Activated naive CD8-positive, alpha-beta T cell treated with anti-CD3 and anti-CD28 coated beads, Interleukin-2, amount 50 U/mL, for 24 hours (primary cell): ENCODE measurements at regions not wholly inside any gene's neighbourhood (a gene's known extent, or its start where the extent isn't known, plus 50 kb on each side); places are given as distances from the start of the nearest gene placed in this dataset.
A peak's percentile ranks its signal among the peaks of the same experiment; 100 is the strongest.
"Not testable (repeated sequence)": the region's sequence is repeated elsewhere in the genome, so short reads cannot be mapped to it uniquely, and the experiment has no call there.

Source experiments
- ATAC-seq: fragments of 150-1000 bp; cut with Tn5 transposase; one replicate; pipeline ENCODE4 v1.10.0; 2021
- DNase-seq: peaks from one replicate; pipeline ENCODE4 v3.0.0; 2021
- H3K27ac Mint-ChIP-seq: one replicate; pipeline ENCODE4 v1.8.0; 2021; ENCODE audit warnings: mild to moderate bottlenecking, mixed read lengths
- H3K27me3 Mint-ChIP-seq: one replicate; pipeline ENCODE4 v1.8.0; 2021; ENCODE audit warnings: mixed read lengths
- H3K36me3 Mint-ChIP-seq: one replicate; pipeline ENCODE4 v1.8.0; 2021; ENCODE audit warnings: low read depth, mixed read lengths
- H3K4me1 Mint-ChIP-seq: one replicate; pipeline ENCODE4 v1.8.0; 2021; ENCODE audit warnings: mixed read lengths
- H3K4me3 Mint-ChIP-seq: one replicate; pipeline ENCODE4 v1.8.0; 2021; ENCODE audit warnings: mild to moderate bottlenecking, moderate library complexity, mixed read lengths
- H3K9me3 Mint-ChIP-seq: one replicate; pipeline ENCODE4 v1.8.0; 2021; ENCODE audit warnings: mixed read lengths

DNA sequence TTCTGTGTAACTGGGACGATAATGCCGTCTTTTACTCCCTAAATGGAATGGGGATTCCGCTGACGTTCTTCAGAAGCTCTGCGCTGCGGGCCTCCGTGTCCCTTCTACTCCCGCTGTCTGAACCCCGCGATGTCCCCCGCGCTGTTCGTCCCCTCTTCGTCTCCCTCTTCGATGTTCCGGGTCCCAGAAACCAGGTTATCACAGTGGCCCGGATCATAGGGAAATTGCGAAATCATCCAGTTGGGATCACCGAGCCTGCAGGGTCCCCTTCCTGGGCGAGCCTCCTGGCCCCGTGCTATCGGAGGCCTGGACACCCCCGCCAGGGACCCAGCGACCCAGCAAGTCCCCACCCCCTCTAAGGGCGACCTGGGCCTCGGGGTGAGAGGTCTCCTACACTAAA is 154.2 kb downstream of the PPIAL4G start:
- peaks cover 6% of the 10 kb centered on the region for H3K9me3 Mint-ChIP-seq
- no peak overlapping the region for H3K27ac Mint-ChIP-seq
- H3K27me3 Mint-ChIP-seq = peaks cover 25% of the 10 kb centered on the region
- H3K4me1 Mint-ChIP-seq = peaks cover 8% of the 10 kb centered on the region
- ATAC-seq (no peak), DNase-seq (no peak)
- H3K4me3 Mint-ChIP-seq = no peak overlapping the region
- no peaks in the 10 kb centered on the region for H3K36me3 Mint-ChIP-seq

DNA sequence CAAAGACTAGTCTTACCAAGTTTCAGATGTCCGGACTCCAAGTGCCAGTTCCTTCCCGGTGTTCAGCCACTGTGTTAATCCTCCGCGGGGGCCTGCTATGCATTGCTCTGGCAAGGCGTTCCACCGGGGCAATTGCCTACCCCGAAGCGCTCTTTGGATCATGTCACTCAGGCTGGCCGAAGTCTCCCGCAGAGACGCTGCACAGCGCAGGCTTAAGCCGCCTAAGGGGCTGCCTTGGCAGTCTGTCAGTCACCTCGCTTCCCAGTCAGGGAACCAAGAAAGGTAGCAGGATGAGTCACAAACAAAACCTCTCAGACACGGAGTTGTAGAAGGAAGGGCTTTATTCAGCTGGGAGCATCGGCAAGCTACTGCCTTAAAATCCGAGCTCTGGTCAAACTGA is 158.1 kb downstream of the PPIAL4G start:
- peaks cover 26% of the 10 kb centered on the region for H3K27me3 Mint-ChIP-seq
- ATAC-seq, H3K36me3 Mint-ChIP-seq, H3K4me1 Mint-ChIP-seq, DNase-seq, H3K9me3 Mint-ChIP-seq, H3K4me3 Mint-ChIP-seq, H3K27ac Mint-ChIP-seq: not testable (repeated sequence)

- not testable (repeated sequence) for ATAC-seq, H3K27ac Mint-ChIP-seq, DNase-seq, H3K36me3 Mint-ChIP-seq, H3K4me3 Mint-ChIP-seq, H3K9me3 Mint-ChIP-seq
- Mint-ChIP-seq H3K4me1 (peaks cover 14% of the 10 kb centered on the region), H3K27me3 (peaks cover 25% of the 10 kb centered on the region)
Measured at GRCh38 chr1:148324465-148324864, 158.6 kb downstream of the PPIAL4G start.

DNA sequence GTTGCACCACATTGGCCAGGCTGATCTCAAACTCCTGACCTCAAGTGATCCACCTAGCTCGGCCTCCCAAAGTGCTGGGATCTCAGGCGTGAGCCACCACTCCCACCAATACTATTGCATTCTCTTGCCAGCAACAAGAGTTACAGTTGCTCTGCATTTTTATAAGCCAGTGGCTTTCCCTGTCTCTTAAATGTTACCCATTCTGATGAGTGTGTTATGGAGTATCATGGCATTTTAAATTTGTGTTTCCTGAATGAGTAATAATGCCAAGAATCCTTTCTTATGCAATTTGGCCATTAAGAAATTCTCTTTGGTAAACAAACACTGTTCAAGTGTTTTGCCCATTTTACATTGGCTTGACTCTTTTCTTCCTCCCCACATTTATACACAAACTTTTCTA is 163.0 kb downstream of the PPIAL4G start:
- not testable (repeated sequence) for ATAC-seq, H3K4me3 Mint-ChIP-seq

GRCh38 chr1:148318904-148319242 is 164.2 kb downstream of the PPIAL4G start:
- Mint-ChIP-seq H3K4me3 (peak overlapping the region; percentile 87), H3K36me3 (no peaks in the 10 kb centered on the region), H3K27ac (peak overlapping the region; percentile 88), H3K9me3 (no peaks in the 10 kb centered on the region), H3K27me3 (peaks cover 41% of the 10 kb centered on the region), H3K4me1 (peaks cover 37% of the 10 kb centered on the region)
- DNase-seq (no peak), ATAC-seq (no peak)

More for the DNA sequence above, 163.0 kb downstream of the PPIAL4G start:
- H3K9me3 Mint-ChIP-seq, H3K36me3 Mint-ChIP-seq, DNase-seq, H3K27ac Mint-ChIP-seq: not testable (repeated sequence)
- Mint-ChIP-seq H3K4me1 (peaks cover 34% of the 10 kb centered on the region), H3K27me3 (peaks cover 37% of the 10 kb centered on the region)

GRCh38 chr1:148318123-148318903 is 164.8 kb downstream of the PPIAL4G start:
- Mint-ChIP-seq H3K27me3 (peaks cover 44% of the 10 kb centered on the region), H3K4me3 (peak overlapping the region; percentile 87), H3K27ac (peak overlapping the region; percentile 88), H3K9me3 (no peaks in the 10 kb centered on the region), H3K36me3 (no peaks in the 10 kb centered on the region), H3K4me1 (peaks cover 37% of the 10 kb centered on the region)
- peak; percentile 95 for ATAC-seq
- peak; percentile 80 for DNase-seq

DNA sequence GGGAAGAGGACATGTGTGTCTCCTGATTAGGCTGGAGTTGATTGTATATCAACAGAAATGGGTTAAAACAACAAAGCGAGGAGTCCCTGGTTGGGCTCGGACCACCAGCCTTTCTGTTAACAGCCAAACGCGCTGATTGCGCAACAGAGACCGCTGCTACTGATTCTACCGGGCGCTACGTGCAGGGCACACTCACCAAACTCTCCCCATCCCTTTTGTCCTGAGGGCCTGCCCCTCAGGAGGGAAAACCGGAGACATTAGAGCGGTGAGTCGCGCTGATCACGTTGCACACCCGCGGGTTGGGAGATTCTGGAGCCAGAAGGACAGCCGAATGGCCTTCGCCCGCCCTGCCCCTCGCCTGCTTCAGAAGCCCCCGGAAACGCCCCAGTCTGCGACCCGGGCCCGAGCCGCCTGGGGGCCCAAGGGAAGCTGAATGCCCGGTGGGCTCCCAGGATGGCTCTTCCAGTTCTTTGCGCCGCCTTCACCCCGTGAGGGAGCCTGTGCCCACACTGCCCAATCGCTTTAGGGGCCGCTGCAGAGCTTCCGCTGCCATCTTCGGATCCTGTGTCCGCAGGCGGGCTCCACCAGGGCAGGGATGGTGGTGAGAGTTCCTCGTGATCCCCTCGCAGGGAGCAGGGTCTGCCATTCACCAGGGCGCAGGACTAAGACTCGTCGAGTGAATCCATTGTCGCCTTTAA is 165.4 kb upstream of the NBPF11 start:
- Mint-ChIP-seq H3K36me3 (no peaks in the 10 kb centered on the region), H3K4me3 (peak overlapping the region; percentile 87), H3K27me3 (peaks cover 46% of the 10 kb centered on the region), H3K4me1 (peaks cover 37% of the 10 kb centered on the region), H3K9me3 (no peaks in the 10 kb centered on the region), H3K27ac (peak overlapping the region; percentile 88)
- DNase-seq (no peak), ATAC-seq (no peak)

DNA sequence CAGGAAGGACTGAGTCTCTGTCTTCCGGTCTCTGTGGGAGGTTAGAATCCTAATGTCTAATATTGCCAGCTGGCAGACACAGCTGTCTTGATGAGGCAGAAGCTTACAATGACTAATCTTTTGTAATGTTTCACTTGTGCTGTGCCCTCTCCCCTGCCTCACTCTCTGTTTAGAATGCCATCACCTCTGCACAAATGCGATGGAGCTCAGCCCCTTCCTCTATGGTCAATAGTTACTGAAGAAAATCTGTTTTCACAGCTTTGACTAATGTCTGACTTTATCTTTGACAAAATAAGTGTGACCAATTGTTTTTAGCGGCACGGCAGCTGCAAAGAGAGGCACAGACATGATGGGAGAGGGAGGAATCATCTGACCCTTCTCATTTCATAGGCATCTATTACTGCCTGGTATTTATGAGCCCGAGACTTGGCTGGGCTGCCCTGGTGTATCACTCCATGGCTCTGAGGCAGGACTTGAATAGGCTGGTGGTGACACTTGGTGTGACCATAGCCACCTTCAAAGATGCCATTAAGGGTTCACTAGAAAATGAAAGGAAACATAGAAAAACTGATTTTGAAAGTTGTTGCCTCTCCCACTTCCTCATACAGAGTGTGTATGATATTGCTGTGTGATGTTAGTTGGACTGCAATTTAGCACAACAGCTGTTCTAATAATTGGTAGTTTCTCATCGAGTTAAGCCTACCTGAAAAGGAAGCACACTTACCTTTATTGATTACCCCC is 163.2 kb upstream of the NBPF11 start:
- ATAC-seq = no peak
- no peak overlapping the region for H3K4me3 Mint-ChIP-seq

GRCh38 chr1:148310807-148311206 is 158.7 kb upstream of the NBPF11 start:
- Mint-ChIP-seq H3K4me1 (peaks cover 8% of the 10 kb centered on the region), H3K27ac (no peak overlapping the region), H3K36me3 (no peaks in the 10 kb centered on the region), H3K4me3 (no peak overlapping the region), H3K27me3 (peaks cover 58% of the 10 kb centered on the region), H3K9me3 (no peaks in the 10 kb centered on the region)
- no peak for DNase-seq
- no peak for ATAC-seq

More for the DNA sequence above, 163.2 kb upstream of the NBPF11 start:
- Mint-ChIP-seq H3K27ac (no peak overlapping the region), H3K4me1 (peaks cover 32% of the 10 kb centered on the region), H3K36me3 (no peaks in the 10 kb centered on the region), H3K9me3 (no peaks in the 10 kb centered on the region), H3K27me3 (peaks cover 62% of the 10 kb centered on the region)
- DNase-seq = no peak

DNA sequence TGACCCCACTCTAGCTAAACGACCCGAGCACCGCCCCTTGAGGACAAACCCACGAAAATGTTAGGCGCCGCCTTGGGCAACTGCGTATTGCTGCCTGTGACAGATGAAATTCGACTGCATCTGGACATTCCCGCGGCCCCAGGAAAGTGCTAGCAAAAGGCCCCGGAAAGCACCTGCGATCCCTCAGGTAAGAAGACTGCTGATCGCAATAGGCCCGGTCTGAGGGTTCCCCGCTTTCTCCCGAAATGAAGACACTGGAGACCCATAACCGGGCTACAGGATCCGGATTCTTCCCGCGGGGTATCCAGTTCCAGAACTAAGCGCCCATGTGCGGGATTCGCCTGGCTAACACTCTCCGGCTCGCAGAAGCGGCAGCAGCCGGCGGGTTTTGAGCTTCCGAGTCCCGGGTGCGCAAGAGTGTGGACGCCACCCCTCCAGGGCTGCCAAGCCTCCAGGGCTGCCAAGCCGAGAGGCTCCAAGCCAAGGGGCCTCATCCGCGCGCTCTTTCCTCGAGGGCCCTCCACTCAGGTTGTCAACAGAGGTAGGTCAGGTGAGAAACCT is 157.9 kb upstream of the NBPF11 start:
- H3K27ac Mint-ChIP-seq = no peak overlapping the region
- H3K9me3 Mint-ChIP-seq = no peaks in the 10 kb centered on the region
- no peaks in the 10 kb centered on the region for H3K36me3 Mint-ChIP-seq
- ATAC-seq (no peak), DNase-seq (no peak)
- H3K4me3 Mint-ChIP-seq = no peak overlapping the region
- H3K27me3 Mint-ChIP-seq = peaks cover 63% of the 10 kb centered on the region
- H3K4me1 Mint-ChIP-seq = peaks cover 9% of the 10 kb centered on the region

GRCh38 chr1:148308832-148309458 is 156.9 kb upstream of the NBPF11 start:
- no peak overlapping the region for H3K4me3 Mint-ChIP-seq
- H3K4me1 Mint-ChIP-seq = peaks cover 13% of the 10 kb centered on the region
- peak; percentile 46 for ATAC-seq
- peaks cover 62% of the 10 kb centered on the region for H3K27me3 Mint-ChIP-seq
- no peak overlapping the region for H3K27ac Mint-ChIP-seq
- no peak for DNase-seq
- H3K36me3 Mint-ChIP-seq = no peaks in the 10 kb centered on the region
- no peaks in the 10 kb centered on the region for H3K9me3 Mint-ChIP-seq

DNA sequence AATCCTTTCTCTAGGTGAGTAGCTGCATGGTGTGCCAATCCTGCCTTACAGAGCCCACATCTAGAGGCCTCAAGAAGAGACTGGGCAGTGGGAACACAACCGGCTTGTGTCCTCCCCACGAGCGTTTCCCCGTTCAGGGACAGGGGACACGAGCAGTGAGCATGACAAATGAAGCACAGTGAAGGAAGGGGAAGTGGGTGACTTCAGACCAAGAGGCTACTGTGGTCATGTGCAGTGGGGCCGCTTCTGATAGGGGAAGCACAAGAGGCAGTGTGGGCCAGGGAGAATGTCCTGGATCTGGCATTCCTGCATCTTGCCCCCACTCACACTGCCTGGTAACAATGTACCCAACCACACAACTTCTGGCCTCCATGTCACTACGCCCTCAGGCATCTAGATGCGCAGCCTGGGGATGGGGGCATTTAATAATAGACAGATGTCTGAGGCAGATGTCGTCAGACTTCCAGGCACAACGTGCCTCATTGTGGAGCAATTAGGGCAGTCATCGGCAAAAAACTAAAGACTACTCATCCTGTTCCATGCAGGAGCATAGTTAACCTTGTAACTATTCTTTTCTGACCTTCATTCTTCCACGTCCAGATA is 155.6 kb upstream of the NBPF11 start:
- Mint-ChIP-seq H3K36me3 (no peaks in the 10 kb centered on the region), H3K4me1 (peaks cover 22% of the 10 kb centered on the region), H3K9me3 (no peaks in the 10 kb centered on the region), H3K4me3 (no peak overlapping the region), H3K27ac (no peak overlapping the region), H3K27me3 (peaks cover 61% of the 10 kb centered on the region)
- ATAC-seq (no peak), DNase-seq (no peak)

DNA sequence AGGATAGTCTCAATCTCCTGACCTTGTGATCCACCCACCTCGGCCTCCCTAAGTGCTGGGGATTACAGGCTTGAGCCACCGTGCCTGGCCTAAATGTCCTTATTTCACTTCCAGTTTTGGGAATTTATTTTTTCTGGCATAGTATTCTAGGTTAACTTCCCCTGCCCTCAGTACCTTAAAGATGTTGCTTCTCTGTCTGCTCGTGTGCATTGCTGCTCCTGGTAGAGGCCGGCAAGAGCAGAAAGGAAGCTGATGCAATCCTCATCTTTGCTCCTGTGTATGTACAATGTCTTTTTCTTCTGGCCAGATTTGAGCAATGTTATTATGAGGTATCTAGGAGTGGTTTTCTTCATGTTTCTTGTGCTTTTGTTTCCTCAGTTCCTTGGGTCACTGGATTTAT is 152.9 kb upstream of the NBPF11 start:
- H3K27ac Mint-ChIP-seq, H3K36me3 Mint-ChIP-seq, DNase-seq, H3K9me3 Mint-ChIP-seq, ATAC-seq: not testable (repeated sequence)
- H3K27me3 Mint-ChIP-seq = peaks cover 44% of the 10 kb centered on the region
- peak overlapping the region; percentile 16 for H3K4me3 Mint-ChIP-seq
- peaks cover 22% of the 10 kb centered on the region for H3K4me1 Mint-ChIP-seq
